WTC11 (cell line): ENCODE measurements at regions not wholly inside any gene's neighbourhood (a gene's known extent, or its start where the extent isn't known, plus 50 kb on each side); places are given as distances from the start of the nearest gene placed in this dataset.

Experiments
- ATAC-seq: fragments of 200-7000 bp; cut with Tn5 transposase; 2 replicates; pipeline ENCODE4 v1.10.0; 2021; ENCODE audit warnings: mild to moderate bottlenecking, moderate library complexity
- CTCF ChIA-PET: fragments of 300-600 bp; sonication (Branson Sonifier 250); formaldehyde crosslinking; loops from one replicate; lab custom pipeline; 2021; ENCODE audit warnings: antibody characterized with exemption; lab: Charles Lee
- POLR2A ChIA-PET: fragments of 350-600 bp; sonication (Branson Sonifier 250); formaldehyde crosslinking; loops from one replicate; lab custom pipeline; 2021; ENCODE audit warnings: antibody characterized with exemption; lab: Charles Lee
- DNase-seq: peaks from one replicate; pipeline ENCODE4 v3.0.0; 2021; ENCODE audit warnings: low spot score
- H3K27ac Mint-ChIP-seq: 2 replicates; pipeline ENCODE4 v1.8.0; 2021; ENCODE audit warnings: mixed read lengths
- H3K27me3 Mint-ChIP-seq: 2 replicates; pipeline ENCODE4 v1.8.0; 2021; ENCODE audit warnings: low read depth, mild to moderate bottlenecking, moderate library complexity, mixed read lengths
- H3K36me3 Mint-ChIP-seq: 2 replicates; pipeline ENCODE4 v1.8.0; 2021; ENCODE audit warnings: mixed read lengths
- H3K4me1 Mint-ChIP-seq: 2 replicates; pipeline ENCODE4 v1.8.0; 2022; ENCODE audit warnings: mixed read lengths
- H3K4me3 Mint-ChIP-seq: 2 replicates; pipeline ENCODE4 v1.8.0; 2021; ENCODE audit warnings: mild to moderate bottlenecking, moderate library complexity, mixed read lengths
- H3K9me3 Mint-ChIP-seq: 2 replicates; pipeline ENCODE4 v1.8.0; 2021; ENCODE audit warnings: mixed read lengths
- CBFB ChIP-seq: sonication (generic); formaldehyde crosslinking; IDR thresholded peaks from 2 replicates; pipeline ENCODE4 v1.8.1; 2022; ENCODE audit warnings: mild to moderate bottlenecking, low read depth, missing genetic modification reagents
- E2F1 ChIP-seq: sonication (generic); formaldehyde crosslinking; IDR thresholded peaks from 2 replicates; pipeline ENCODE4 v1.8.0; 2022; ENCODE audit warnings: mild to moderate bottlenecking, missing genetic modification reagents
- E2F4 ChIP-seq: sonication (generic); formaldehyde crosslinking; IDR thresholded peaks from 2 replicates; pipeline ENCODE4 v1.8.1; 2022; ENCODE audit warnings: low read depth, mild to moderate bottlenecking, moderate library complexity, missing genetic modification reagents, borderline replicate concordance
- GTF2I ChIP-seq: fragments of 250-450 bp; sonication (Bioruptor Pico); conservative IDR thresholded peaks from 2 replicates; pipeline ENCODE4 v1.4.0; 2021; ENCODE audit warnings: mild to moderate bottlenecking
- HMGA2 ChIP-seq: fragments of 250-450 bp; sonication (Bioruptor Pico); IDR thresholded peaks from 2 replicates; pipeline ENCODE4 v1.4.0; 2021; ENCODE audit warnings: mild to moderate bottlenecking, moderate library complexity
- IRF1 ChIP-seq: sonication (generic); formaldehyde crosslinking; IDR thresholded peaks from 2 replicates; pipeline ENCODE4 v1.8.0; 2023; ENCODE audit warnings: missing genetic modification reagents
- JUN ChIP-seq: sonication (generic); formaldehyde crosslinking; IDR thresholded peaks from 2 replicates; pipeline ENCODE4 v1.8.0; 2023; ENCODE audit warnings: mild to moderate bottlenecking, missing genetic modification reagents
- PRDM15 ChIP-seq: sonication (generic); formaldehyde crosslinking; IDR thresholded peaks from 2 replicates; pipeline ENCODE4 v1.8.0; 2022; ENCODE audit warnings: missing genetic modification reagents
- PRRX2 ChIP-seq: fragments of 250-450 bp; sonication (Bioruptor Pico); IDR thresholded peaks from 2 replicates; pipeline ENCODE4 v1.8.0; 2021; ENCODE audit warnings: mild to moderate bottlenecking
- SMAD3 ChIP-seq: sonication (generic); formaldehyde crosslinking; IDR thresholded peaks from 2 replicates; pipeline ENCODE4 v1.8.0; 2022; ENCODE audit warnings: missing genetic modification reagents, mild to moderate bottlenecking, borderline replicate concordance
- TEAD1 ChIP-seq: sonication (generic); formaldehyde crosslinking; IDR thresholded peaks from 2 replicates; pipeline ENCODE4 v1.8.0; 2022; ENCODE audit warnings: mild to moderate bottlenecking, missing genetic modification reagents
- TEAD4 ChIP-seq: sonication (generic); formaldehyde crosslinking; IDR thresholded peaks from 2 replicates; pipeline ENCODE4 v1.8.0; 2022; ENCODE audit warnings: mild to moderate bottlenecking, missing genetic modification reagents
- TP53 ChIP-seq: sonication (generic); formaldehyde crosslinking; IDR thresholded peaks from 2 replicates; pipeline ENCODE4 v1.8.1; 2023; ENCODE audit warnings: mild to moderate bottlenecking, missing genetic modification reagents
- ZNF121 ChIP-seq: sonication (generic); formaldehyde crosslinking; IDR thresholded peaks from 2 replicates; pipeline ENCODE4 v1.8.0; 2023; ENCODE audit warnings: missing genetic modification reagents
- ZNF263 ChIP-seq: sonication (generic); formaldehyde crosslinking; IDR thresholded peaks from 2 replicates; pipeline ENCODE4 v1.8.1; 2022; ENCODE audit warnings: low read depth, mild to moderate bottlenecking, moderate library complexity, missing genetic modification reagents
- TF ChIP-seq, protein P1 (sequence below): fragments of 250-450 bp; sonication (Bioruptor Pico); IDR thresholded peaks from 2 replicates; pipeline ENCODE4 v1.9.0; 2021; ENCODE audit warnings: mild to moderate bottlenecking, borderline replicate concordance
- TF ChIP-seq, protein P2 (sequence below): sonication (generic); formaldehyde crosslinking; IDR thresholded peaks from 2 replicates; pipeline ENCODE4 v1.8.0; 2022; ENCODE audit warnings: mild to moderate bottlenecking, missing genetic modification reagents
- TF ChIP-seq, protein P3 (sequence below): sonication (generic); formaldehyde crosslinking; IDR thresholded peaks from 2 replicates; pipeline ENCODE4 v1.8.1; 2022; ENCODE audit warnings: missing genetic modification reagents, borderline replicate concordance
- TF ChIP-seq, protein P4 (sequence below): fragments of 250-450 bp; sonication (Bioruptor Pico); IDR thresholded peaks from 2 replicates; pipeline ENCODE4 v1.9.0; 2021; ENCODE audit warnings: mild to moderate bottlenecking
- TF ChIP-seq, protein P5 (sequence below): fragments of 250-450 bp; sonication (Bioruptor Pico); IDR thresholded peaks from 2 replicates; pipeline ENCODE4 v1.9.0; 2021; ENCODE audit warnings: mild to moderate bottlenecking

GRCh38 chr4:18627447-18628005 lies 606.0 kb upstream of the LCORL start (continued):
- TF ChIP-seq PRRX2 (CRISPR knock-in tag) (no peak), IRF1 (no peak), JUN (CRISPR knock-in tag) (no peak), ZNF121 (CRISPR knock-in tag) (no peak), HMGA2 (CRISPR knock-in tag) (no peak)
- TF ChIP-seq, all 79 proteins: peak for 0

- Mint-ChIP-seq H3K4me3 (no peak overlapping the region), H3K36me3 (peaks cover 20% of the 10 kb centered on the region), H3K27me3 (no peaks in the 10 kb centered on the region), H3K9me3 (peaks cover 33% of the 10 kb centered on the region), H3K27ac (no peak overlapping the region), H3K4me1 (peaks cover 11% of the 10 kb centered on the region)
- ATAC-seq (no peak), DNase-seq (no peak)
- CTCF ChIA-PET: no interaction called here
- POLR2A ChIA-PET: no interaction called here
- TF ChIP-seq, protein P1, sequence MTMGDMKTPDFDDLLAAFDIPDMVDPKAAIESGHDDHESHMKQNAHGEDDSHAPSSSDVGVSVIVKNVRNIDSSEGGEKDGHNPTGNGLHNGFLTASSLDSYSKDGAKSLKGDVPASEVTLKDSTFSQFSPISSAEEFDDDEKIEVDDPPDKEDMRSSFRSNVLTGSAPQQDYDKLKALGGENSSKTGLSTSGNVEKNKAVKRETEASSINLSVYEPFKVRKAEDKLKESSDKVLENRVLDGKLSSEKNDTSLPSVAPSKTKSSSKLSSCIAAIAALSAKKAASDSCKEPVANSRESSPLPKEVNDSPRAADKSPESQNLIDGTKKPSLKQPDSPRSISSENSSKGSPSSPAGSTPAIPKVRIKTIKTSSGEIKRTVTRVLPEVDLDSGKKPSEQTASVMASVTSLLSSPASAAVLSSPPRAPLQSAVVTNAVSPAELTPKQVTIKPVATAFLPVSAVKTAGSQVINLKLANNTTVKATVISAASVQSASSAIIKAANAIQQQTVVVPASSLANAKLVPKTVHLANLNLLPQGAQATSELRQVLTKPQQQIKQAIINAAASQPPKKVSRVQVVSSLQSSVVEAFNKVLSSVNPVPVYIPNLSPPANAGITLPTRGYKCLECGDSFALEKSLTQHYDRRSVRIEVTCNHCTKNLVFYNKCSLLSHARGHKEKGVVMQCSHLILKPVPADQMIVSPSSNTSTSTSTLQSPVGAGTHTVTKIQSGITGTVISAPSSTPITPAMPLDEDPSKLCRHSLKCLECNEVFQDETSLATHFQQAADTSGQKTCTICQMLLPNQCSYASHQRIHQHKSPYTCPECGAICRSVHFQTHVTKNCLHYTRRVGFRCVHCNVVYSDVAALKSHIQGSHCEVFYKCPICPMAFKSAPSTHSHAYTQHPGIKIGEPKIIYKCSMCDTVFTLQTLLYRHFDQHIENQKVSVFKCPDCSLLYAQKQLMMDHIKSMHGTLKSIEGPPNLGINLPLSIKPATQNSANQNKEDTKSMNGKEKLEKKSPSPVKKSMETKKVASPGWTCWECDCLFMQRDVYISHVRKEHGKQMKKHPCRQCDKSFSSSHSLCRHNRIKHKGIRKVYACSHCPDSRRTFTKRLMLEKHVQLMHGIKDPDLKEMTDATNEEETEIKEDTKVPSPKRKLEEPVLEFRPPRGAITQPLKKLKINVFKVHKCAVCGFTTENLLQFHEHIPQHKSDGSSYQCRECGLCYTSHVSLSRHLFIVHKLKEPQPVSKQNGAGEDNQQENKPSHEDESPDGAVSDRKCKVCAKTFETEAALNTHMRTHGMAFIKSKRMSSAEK: no peak
- TF ChIP-seq CBFB (CRISPR knock-in tag) (no peak), TEAD1 (CRISPR knock-in tag) (no peak), SMAD3 (CRISPR knock-in tag) (no peak), GTF2I (CRISPR knock-in tag) (no peak), E2F4 (CRISPR knock-in tag) (no peak), JUN (CRISPR knock-in tag) (no peak), TEAD4 (CRISPR knock-in tag) (no peak), E2F1 (CRISPR knock-in tag) (no peak), PRDM15 (CRISPR knock-in tag) (no peak), ZNF263 (CRISPR knock-in tag) (no peak), TP53 (CRISPR knock-in tag) (no peak)
- TF ChIP-seq, protein P2, sequence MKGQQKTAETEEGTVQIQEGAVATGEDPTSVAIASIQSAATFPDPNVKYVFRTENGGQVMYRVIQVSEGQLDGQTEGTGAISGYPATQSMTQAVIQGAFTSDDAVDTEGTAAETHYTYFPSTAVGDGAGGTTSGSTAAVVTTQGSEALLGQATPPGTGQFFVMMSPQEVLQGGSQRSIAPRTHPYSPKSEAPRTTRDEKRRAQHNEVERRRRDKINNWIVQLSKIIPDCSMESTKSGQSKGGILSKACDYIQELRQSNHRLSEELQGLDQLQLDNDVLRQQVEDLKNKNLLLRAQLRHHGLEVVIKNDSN: no peak
- TF ChIP-seq, protein P3, sequence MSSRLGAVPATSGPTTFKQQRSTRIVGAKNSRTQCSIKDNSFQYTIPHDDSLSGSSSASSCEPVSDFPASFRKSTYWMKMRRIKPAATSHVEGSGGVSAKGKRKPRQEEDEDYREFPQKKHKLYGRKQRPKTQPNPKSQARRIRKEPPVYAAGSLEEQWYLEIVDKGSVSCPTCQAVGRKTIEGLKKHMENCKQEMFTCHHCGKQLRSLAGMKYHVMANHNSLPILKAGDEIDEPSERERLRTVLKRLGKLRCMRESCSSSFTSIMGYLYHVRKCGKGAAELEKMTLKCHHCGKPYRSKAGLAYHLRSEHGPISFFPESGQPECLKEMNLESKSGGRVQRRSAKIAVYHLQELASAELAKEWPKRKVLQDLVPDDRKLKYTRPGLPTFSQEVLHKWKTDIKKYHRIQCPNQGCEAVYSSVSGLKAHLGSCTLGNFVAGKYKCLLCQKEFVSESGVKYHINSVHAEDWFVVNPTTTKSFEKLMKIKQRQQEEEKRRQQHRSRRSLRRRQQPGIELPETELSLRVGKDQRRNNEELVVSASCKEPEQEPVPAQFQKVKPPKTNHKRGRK (CRISPR knock-in tag): no peak
- TF ChIP-seq, protein P4, sequence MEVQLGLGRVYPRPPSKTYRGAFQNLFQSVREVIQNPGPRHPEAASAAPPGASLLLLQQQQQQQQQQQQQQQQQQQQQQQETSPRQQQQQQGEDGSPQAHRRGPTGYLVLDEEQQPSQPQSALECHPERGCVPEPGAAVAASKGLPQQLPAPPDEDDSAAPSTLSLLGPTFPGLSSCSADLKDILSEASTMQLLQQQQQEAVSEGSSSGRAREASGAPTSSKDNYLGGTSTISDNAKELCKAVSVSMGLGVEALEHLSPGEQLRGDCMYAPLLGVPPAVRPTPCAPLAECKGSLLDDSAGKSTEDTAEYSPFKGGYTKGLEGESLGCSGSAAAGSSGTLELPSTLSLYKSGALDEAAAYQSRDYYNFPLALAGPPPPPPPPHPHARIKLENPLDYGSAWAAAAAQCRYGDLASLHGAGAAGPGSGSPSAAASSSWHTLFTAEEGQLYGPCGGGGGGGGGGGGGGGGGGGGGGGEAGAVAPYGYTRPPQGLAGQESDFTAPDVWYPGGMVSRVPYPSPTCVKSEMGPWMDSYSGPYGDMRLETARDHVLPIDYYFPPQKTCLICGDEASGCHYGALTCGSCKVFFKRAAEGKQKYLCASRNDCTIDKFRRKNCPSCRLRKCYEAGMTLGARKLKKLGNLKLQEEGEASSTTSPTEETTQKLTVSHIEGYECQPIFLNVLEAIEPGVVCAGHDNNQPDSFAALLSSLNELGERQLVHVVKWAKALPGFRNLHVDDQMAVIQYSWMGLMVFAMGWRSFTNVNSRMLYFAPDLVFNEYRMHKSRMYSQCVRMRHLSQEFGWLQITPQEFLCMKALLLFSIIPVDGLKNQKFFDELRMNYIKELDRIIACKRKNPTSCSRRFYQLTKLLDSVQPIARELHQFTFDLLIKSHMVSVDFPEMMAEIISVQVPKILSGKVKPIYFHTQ (CRISPR knock-in tag): no peak
- TF ChIP-seq, protein P5, sequence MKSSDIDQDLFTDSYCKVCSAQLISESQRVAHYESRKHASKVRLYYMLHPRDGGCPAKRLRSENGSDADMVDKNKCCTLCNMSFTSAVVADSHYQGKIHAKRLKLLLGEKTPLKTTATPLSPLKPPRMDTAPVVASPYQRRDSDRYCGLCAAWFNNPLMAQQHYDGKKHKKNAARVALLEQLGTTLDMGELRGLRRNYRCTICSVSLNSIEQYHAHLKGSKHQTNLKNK (CRISPR knock-in tag): no peak
Measured at GRCh38 chr4:18626996-18627395, 605.4 kb upstream of the LCORL start.
